ENCODE measurements at regions not wholly inside any gene's neighbourhood (a gene's known extent, or its start where the extent isn't known, plus 50 kb on each side); places are given as distances from the start of the nearest gene placed in this dataset.
"Not testable (repeated sequence)": the region's sequence is repeated elsewhere in the genome, so short reads cannot be mapped to it uniquely, and the experiment has no call there.

- DNase-seq, result no peak
Observed at GRCh38 chr7:125462615-125463014, 533.0 kb upstream of the POT1 start.

GRCh38 chr7:125459038-125459437 is 529.4 kb upstream of the POT1 start:
- DNase-seq, result no peak

- DNase-seq, result no peak
Observed at GRCh38 chr7:125450749-125451148, 521.1 kb upstream of the POT1 start.

GRCh38 chr7:125445836-125446235 is 516.2 kb upstream of the POT1 start:
- DNase-seq, result no peak

- no peak for DNase-seq
Observed at GRCh38 chr7:125444864-125445263, 515.2 kb upstream of the POT1 start.

- no peak for DNase-seq
Observed at GRCh38 chr7:125436220-125436619, 506.6 kb upstream of the POT1 start.

- DNase-seq, result no peak
Observed at GRCh38 chr7:125431349-125431748, 501.7 kb upstream of the POT1 start.

GRCh38 chr7:125430013-125430412 is 500.4 kb upstream of the POT1 start:
- no peak for DNase-seq

- no peak for DNase-seq
Observed at GRCh38 chr7:125427676-125428075, 498.1 kb upstream of the POT1 start.

- no peak for DNase-seq
Observed at GRCh38 chr7:125425506-125425905, 495.9 kb upstream of the POT1 start.

GRCh38 chr7:125424721-125425120 is 495.1 kb upstream of the POT1 start:
- no peak for DNase-seq

- no peak for DNase-seq
Observed at GRCh38 chr7:125423458-125424155, 494.0 kb upstream of the POT1 start.

- DNase-seq, result not testable (repeated sequence)
Observed at GRCh38 chr7:125421407-125421806, 491.8 kb upstream of the POT1 start.

- DNase-seq, result no peak
Observed at GRCh38 chr7:125412890-125413665, 483.5 kb upstream of the POT1 start.

- DNase-seq, result no peak
Observed at GRCh38 chr7:125409921-125410320, 480.3 kb upstream of the POT1 start.

GRCh38 chr7:125406111-125406510 is 476.5 kb upstream of the POT1 start:
- no peak for DNase-seq

GRCh38 chr7:125399408-125399807 is 469.8 kb upstream of the POT1 start:
- no peak for DNase-seq

GRCh38 chr7:125396466-125397151 is 467.0 kb upstream of the POT1 start:
- no peak for DNase-seq

GRCh38 chr7:125391921-125392320 is 462.3 kb upstream of the POT1 start:
- no peak for DNase-seq

GRCh38 chr7:125390981-125391380 is 461.4 kb upstream of the POT1 start:
- DNase-seq, result no peak

- DNase-seq, result no peak
Observed at GRCh38 chr7:125386211-125386610, 456.6 kb upstream of the POT1 start.

- no peak for DNase-seq
Observed at GRCh38 chr7:125383324-125383723, 453.7 kb upstream of the POT1 start.

- DNase-seq, result no peak
Observed at GRCh38 chr7:125382401-125382800, 452.8 kb upstream of the POT1 start.

Measured in right kidney (tissue), 1 donor.